Right lobe of liver (tissue), 4 donors: ENCODE measurements at regions not wholly inside any gene's neighbourhood (a gene's known extent, or its start where the extent isn't known, plus 50 kb on each side); places are given as distances from the start of the nearest gene placed in this dataset.

ENCODE experiments used
- POLR2A ChIP-seq: fragments of 450-650 bp; IDR thresholded peaks from one replicate; pipeline ENCODE4 v1.6.1; 2017; ENCODE audit warnings: antibody characterized with exemption, mild to moderate bottlenecking
- TF ChIP-seq, protein P1 (sequence below), 4 donors: fragments of 200-600 bp in 3 of 4; fragments of 450-650 bp in 1 of 4; IDR thresholded peaks; one replicate each; pipeline versions ENCODE4 v1.5.1 to v1.8.0; 2016 to 2022; ENCODE audit warnings: antibody characterized with exemption in 4 of 4, mild to moderate bottlenecking in 2 of 4
- donor health status: DM: no; HTN: no; CAD: no.
- donor health status: DM: no; HTN: no; CAD: no.
- donor health status: DM: no; HTN: yes; CAD: no.

DNA sequence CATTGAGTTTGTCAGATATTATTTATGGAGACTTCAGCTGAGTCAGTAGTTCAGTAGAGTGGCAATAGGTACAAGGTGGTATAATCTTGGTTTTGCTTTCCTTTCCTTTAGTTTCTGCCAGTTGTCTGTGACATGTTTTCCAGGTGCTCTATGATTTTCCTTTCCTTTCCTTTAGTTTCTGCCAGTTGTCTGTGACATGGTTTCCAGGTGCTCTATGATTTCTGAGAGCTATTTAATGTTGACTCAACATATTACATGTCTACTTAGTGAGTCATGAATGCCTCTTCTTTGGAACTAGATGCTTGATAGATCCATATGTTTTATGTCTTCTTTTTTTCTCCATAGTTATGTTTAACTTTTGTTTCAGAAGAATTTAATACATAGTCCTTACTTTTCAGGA lies 186.4 kb upstream of the DEFB112 start:
- TF ChIP-seq, protein P1, sequence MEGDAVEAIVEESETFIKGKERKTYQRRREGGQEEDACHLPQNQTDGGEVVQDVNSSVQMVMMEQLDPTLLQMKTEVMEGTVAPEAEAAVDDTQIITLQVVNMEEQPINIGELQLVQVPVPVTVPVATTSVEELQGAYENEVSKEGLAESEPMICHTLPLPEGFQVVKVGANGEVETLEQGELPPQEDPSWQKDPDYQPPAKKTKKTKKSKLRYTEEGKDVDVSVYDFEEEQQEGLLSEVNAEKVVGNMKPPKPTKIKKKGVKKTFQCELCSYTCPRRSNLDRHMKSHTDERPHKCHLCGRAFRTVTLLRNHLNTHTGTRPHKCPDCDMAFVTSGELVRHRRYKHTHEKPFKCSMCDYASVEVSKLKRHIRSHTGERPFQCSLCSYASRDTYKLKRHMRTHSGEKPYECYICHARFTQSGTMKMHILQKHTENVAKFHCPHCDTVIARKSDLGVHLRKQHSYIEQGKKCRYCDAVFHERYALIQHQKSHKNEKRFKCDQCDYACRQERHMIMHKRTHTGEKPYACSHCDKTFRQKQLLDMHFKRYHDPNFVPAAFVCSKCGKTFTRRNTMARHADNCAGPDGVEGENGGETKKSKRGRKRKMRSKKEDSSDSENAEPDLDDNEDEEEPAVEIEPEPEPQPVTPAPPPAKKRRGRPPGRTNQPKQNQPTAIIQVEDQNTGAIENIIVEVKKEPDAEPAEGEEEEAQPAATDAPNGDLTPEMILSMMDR (IDR thresholded peaks at IDR 0.05) = no peak
- TF ChIP-seq POLR2A = no peak
